Keratinocyte (primary cell): ENCODE measurements at regions not wholly inside any gene's neighbourhood (a gene's known extent, or its start where the extent isn't known, plus 50 kb on each side); places are given as distances from the start of the nearest gene placed in this dataset.

ENCODE experiments used
- DNase-seq: peaks from one replicate; pipeline ENCODE4 v3.0.0-alpha.2; 2011; ENCODE audit warnings: low read depth, missing footprints, low spot score
- FAIRE-seq: peaks from 2 replicates; lab custom pipeline; 2011; peaks lifted over from hg19 to GRCh38; lab: Jason Lieb, UNC
- H2AFZ ChIP-seq: 2 replicates; pipeline ENCODE4 v1.6.0; 2012; ENCODE audit warnings: low read length, control low read depth, inconsistent platforms; ENCODE audit not compliant: control insufficient read depth
- H3K27ac ChIP-seq: 2 replicates; pipeline ENCODE4 v1.5.1; 2011; ENCODE audit warnings: low read length; ENCODE audit not compliant: control insufficient read depth, insufficient read depth
- H3K27me3 ChIP-seq: 3 replicates; pipeline ENCODE4 v1.6.0; 2011; ENCODE audit warnings: low read length; ENCODE audit not compliant: control insufficient read depth, insufficient read depth; ENCODE audit errors: extremely low read depth
- H3K36me3 ChIP-seq, 2 experiments: 2 replicates in 1 of 2; 3 replicates in 1 of 2; pipeline ENCODE4 v1.5.1; 2011; ENCODE audit warnings: low read length in 2 of 2, mild to moderate bottlenecking in 1 of 2; ENCODE audit not compliant: control insufficient read depth in 2 of 2, insufficient read depth in 2 of 2; ENCODE audit errors: extremely low read depth in 1 of 2
- H3K4me1 ChIP-seq: 3 replicates; pipeline ENCODE4 v1.5.1; 2011; ENCODE audit warnings: low read length; ENCODE audit not compliant: control insufficient read depth, insufficient read depth; ENCODE audit errors: extremely low read depth
- H3K4me2 ChIP-seq: 3 replicates; pipeline ENCODE4 v1.6.0; 2011; ENCODE audit warnings: low read depth, low read length; ENCODE audit not compliant: control insufficient read depth, insufficient read depth; ENCODE audit errors: extremely low read depth
- H3K4me3 ChIP-seq, 3 experiments: fragments of 200-600 bp in 1 of 3; sonication (generic) in 1 of 3; 2 replicates in 2 of 3; 3 replicates in 1 of 3; pipeline ENCODE4 v1.5.1; 2011 to 2016; ENCODE audit warnings: low read length in 3 of 3, mild to moderate bottlenecking in 3 of 3, control low read depth in 2 of 3, inconsistent platforms in 1 of 3, low read depth in 1 of 3, mixed read lengths in 1 of 3, mixed run types in 1 of 3, moderate library complexity in 1 of 3; ENCODE audit not compliant: control insufficient read depth in 2 of 3, insufficient read depth in 2 of 3; ENCODE audit errors: extremely low read depth in 1 of 3
- H3K79me2 ChIP-seq: 2 replicates; pipeline ENCODE4 v1.6.0; 2012; ENCODE audit warnings: low read length; ENCODE audit not compliant: control insufficient read depth, insufficient read depth
- H3K9ac ChIP-seq: 3 replicates; pipeline ENCODE4 v1.6.0; 2011; ENCODE audit warnings: low read length; ENCODE audit not compliant: control insufficient read depth, insufficient read depth; ENCODE audit errors: extremely low read depth
- H3K9me1 ChIP-seq: 3 replicates; pipeline ENCODE4 v1.6.0; 2011; ENCODE audit warnings: low read length; ENCODE audit not compliant: control insufficient read depth, insufficient read depth; ENCODE audit errors: extremely low read depth
- H3K9me3 ChIP-seq: 2 replicates; pipeline ENCODE4 v1.5.1; 2012; ENCODE audit warnings: low read depth, low read length; ENCODE audit not compliant: control insufficient read depth
- H4K20me1 ChIP-seq: 3 replicates; pipeline ENCODE4 v1.6.0; 2011; ENCODE audit warnings: low read length; ENCODE audit not compliant: control insufficient read depth, insufficient read depth; ENCODE audit errors: extremely low read depth
- CTCF ChIP-seq, 3 experiments: IDR thresholded peaks in 1 of 3; conservative IDR thresholded peaks in 1 of 3; optimal IDR thresholded peaks in 1 of 3; 2 replicates in 2 of 3; 3 replicates in 1 of 3; pipeline versions ENCODE3 to v1.5.1; 2011; ENCODE audit warnings: low read length in 3 of 3, mild to moderate bottlenecking in 3 of 3, moderate library complexity in 2 of 3, control low read depth in 1 of 3, inconsistent platforms in 1 of 3; ENCODE audit not compliant: insufficient read depth in 2 of 3; ENCODE audit errors: extremely low read depth in 1 of 3
- EZH2 ChIP-seq: IDR thresholded peaks from one replicate; pipeline ENCODE4 v1.6.1; 2012; ENCODE audit warnings: inconsistent platforms, mild to moderate bottlenecking, low read length, moderate library complexity
- dilution Hi-C: fragments of 300-500 bp; cut with MboI; formaldehyde crosslinking; loops from one replicate; pipeline ENCODE4 v1.7.0; 2020; ENCODE audit warnings: low sequenced_read_pairs; ENCODE audit not compliant: extremely low pct_ligation_motif_present

GRCh38 chr3:118793176-118793575 lies 241.5 kb downstream of the IGSF11 start:
- no peak for FAIRE-seq
- H3K4me3 ChIP-seq = no peak overlapping the region
- no peaks in the 10 kb centered on the region for H3K4me1 ChIP-seq
- no peak overlapping the region for H3K27ac ChIP-seq
- H3K36me3 ChIP-seq = no peaks in the 10 kb centered on the region
- dilution Hi-C loops = no loop called here
- H3K79me2 ChIP-seq = no peaks in the 10 kb centered on the region
- no peak overlapping the region for H3K4me2 ChIP-seq
- no peaks in the 10 kb centered on the region for H3K9me1 ChIP-seq
- DNase-seq = no peak
- H3K9ac ChIP-seq = no peak overlapping the region
- TF ChIP-seq EZH2 (no peak), CTCF (optimal IDR thresholded peaks at IDR 0.05 in 1 of 3, IDR thresholded peaks at IDR 0.05 in 1 of 3, conservative IDR thresholded peaks at IDR 0.05 in 1 of 3; ENCODE audit: extremely low read depth in 1 of 3, insufficient read depth in 2 of 3, low read length in 3 of 3) (no peak)
- no peaks in the 10 kb centered on the region for H4K20me1 ChIP-seq
- no peaks in the 10 kb centered on the region for H3K27me3 ChIP-seq
- no peaks in the 10 kb centered on the region for H3K9me3 ChIP-seq
- no peak overlapping the region for H2AFZ ChIP-seq

GRCh38 chr3:118799303-118799702 lies 235.3 kb downstream of the IGSF11 start:
- no peak for TF ChIP-seq CTCF (optimal IDR thresholded peaks at IDR 0.05 in 1 of 3, IDR thresholded peaks at IDR 0.05 in 1 of 3, conservative IDR thresholded peaks at IDR 0.05 in 1 of 3; ENCODE audit: extremely low read depth in 1 of 3, insufficient read depth in 2 of 3, low read length in 3 of 3)
- TF ChIP-seq EZH2 = no peak
- Histone ChIP-seq H3K27me3 (no peaks in the 10 kb centered on the region), H3K4me1 (no peaks in the 10 kb centered on the region), H4K20me1 (no peaks in the 10 kb centered on the region), H3K27ac (no peak overlapping the region), H3K9me1 (no peaks in the 10 kb centered on the region), H3K4me3 (no peak overlapping the region), H3K9ac (no peak overlapping the region), H3K4me2 (no peak overlapping the region), H3K9me3 (no peaks in the 10 kb centered on the region), H2AFZ (no peak overlapping the region), H3K79me2 (no peaks in the 10 kb centered on the region), H3K36me3 (no peaks in the 10 kb centered on the region)
- FAIRE-seq = no peak
- DNase-seq = no peak
- dilution Hi-C loops = no loop called here
